Osteocyte (in vitro differentiated cells): ENCODE measurements at regions not wholly inside any gene's neighbourhood (a gene's known extent, or its start where the extent isn't known, plus 50 kb on each side); places are given as distances from the start of the nearest gene placed in this dataset.

Experiments used
- DNase-seq: peaks from one replicate; pipeline ENCODE4 v3.0.0; 2021; ENCODE audit warnings: mixed read lengths; ENCODE audit not compliant: unreplicated experiment; ENCODE audit errors: extremely low spot score
- H3K27ac Mint-ChIP-seq: one replicate; pipeline ENCODE4 v1.8.0; 2021; ENCODE audit warnings: mild to moderate bottlenecking, mixed read lengths; ENCODE audit not compliant: unreplicated experiment
- H3K27me3 Mint-ChIP-seq: one replicate; pipeline ENCODE4 v1.8.0; 2021; ENCODE audit warnings: mixed read lengths; ENCODE audit not compliant: unreplicated experiment
- H3K36me3 Mint-ChIP-seq: one replicate; pipeline ENCODE4 v1.8.0; 2021; ENCODE audit warnings: mixed read lengths; ENCODE audit not compliant: unreplicated experiment
- H3K4me1 Mint-ChIP-seq: one replicate; pipeline ENCODE4 v1.8.0; 2021; ENCODE audit warnings: mixed read lengths; ENCODE audit not compliant: unreplicated experiment
- H3K4me3 Mint-ChIP-seq: one replicate; pipeline ENCODE4 v1.8.0; 2021; ENCODE audit warnings: mild to moderate bottlenecking, moderate library complexity, mixed read lengths; ENCODE audit not compliant: unreplicated experiment
- H3K9me3 Mint-ChIP-seq: one replicate; pipeline ENCODE4 v1.8.0; 2021; ENCODE audit warnings: mixed read lengths; ENCODE audit not compliant: unreplicated experiment
- TF ChIP-seq, protein P1 (sequence below): fragments of 200-600 bp; sonication (generic); IDR thresholded peaks from 2 replicates; pipeline ENCODE4 v1.5.0; 2021; ENCODE audit warnings: antibody characterized with exemption, mild to moderate bottlenecking, moderate library complexity

DNA sequence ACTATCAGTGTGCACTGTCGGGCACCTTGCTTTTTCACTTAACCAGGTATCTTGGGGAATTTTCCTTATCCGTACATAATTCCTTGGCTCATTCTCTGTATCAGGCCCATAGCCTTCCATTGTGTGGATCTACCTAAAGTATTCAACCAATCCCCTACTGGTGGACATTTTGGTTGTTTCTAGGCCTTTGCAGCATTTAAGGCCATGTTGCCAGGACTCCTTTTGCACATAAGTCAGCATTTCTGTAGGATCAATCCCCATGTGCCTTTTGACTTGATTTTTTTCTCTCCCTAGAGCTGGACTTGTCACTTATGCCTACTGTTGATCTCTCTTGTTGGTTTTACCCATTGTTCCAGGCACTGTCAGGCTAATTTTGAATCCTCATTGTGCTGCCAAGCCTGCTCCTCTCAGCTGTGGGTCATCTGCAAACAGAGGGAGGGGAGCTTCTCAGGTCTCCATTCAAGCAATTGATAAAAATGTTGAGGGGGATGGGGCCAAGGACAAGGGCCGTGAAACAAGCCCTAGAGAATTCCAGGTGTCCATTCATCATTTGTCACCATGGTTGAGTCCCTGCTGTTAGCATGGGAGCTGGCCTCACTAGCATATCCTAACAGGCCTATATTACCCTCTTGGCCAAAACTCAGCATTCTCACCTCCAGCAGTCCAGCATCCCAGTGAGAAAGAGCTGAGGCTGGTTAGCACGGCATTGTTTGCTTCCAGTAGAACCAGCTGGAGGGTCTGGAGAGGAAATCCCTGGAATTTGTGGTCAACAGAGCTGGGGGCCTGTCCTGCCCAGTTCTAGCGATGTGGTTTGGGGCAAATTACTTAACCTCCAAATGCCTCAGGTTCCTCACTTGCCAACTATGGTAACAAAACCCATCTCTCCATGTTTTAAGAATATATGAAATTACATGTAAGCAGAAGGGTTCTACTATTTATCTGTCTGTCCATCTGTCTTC lies 178.4 kb downstream of the MRPL14 start:
- TF ChIP-seq, protein P1, sequence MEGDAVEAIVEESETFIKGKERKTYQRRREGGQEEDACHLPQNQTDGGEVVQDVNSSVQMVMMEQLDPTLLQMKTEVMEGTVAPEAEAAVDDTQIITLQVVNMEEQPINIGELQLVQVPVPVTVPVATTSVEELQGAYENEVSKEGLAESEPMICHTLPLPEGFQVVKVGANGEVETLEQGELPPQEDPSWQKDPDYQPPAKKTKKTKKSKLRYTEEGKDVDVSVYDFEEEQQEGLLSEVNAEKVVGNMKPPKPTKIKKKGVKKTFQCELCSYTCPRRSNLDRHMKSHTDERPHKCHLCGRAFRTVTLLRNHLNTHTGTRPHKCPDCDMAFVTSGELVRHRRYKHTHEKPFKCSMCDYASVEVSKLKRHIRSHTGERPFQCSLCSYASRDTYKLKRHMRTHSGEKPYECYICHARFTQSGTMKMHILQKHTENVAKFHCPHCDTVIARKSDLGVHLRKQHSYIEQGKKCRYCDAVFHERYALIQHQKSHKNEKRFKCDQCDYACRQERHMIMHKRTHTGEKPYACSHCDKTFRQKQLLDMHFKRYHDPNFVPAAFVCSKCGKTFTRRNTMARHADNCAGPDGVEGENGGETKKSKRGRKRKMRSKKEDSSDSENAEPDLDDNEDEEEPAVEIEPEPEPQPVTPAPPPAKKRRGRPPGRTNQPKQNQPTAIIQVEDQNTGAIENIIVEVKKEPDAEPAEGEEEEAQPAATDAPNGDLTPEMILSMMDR: no peak
- Mint-ChIP-seq H3K36me3 (no peaks in the 10 kb centered on the region), H3K27ac (no peak overlapping the region), H3K9me3 (peaks cover 16% of the 10 kb centered on the region), H3K27me3 (no peaks in the 10 kb centered on the region), H3K4me3 (no peak overlapping the region), H3K4me1 (peaks cover 10% of the 10 kb centered on the region)
- no peak for DNase-seq

DNA sequence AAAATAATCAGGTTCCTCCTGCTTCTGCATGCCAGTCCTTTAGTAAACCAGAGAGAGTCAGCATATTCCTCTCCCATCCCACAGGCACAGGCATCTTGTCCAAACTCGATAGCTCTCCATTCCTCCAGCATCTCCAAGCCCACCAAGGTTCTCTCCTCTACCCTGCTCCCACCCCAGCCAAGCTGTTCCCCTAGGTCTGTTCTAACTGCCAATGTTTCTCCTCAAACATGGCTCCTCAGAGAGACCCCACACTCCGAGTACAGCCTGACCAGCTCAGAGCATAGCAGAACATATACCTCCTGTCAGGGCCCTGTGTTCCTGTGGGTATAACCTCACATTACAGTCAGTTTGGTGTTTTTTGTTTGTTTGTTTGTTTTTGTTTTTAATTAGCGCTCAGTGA lies 177.8 kb downstream of the VEGFA start:
- Mint-ChIP-seq H3K4me1 (peaks cover 10% of the 10 kb centered on the region), H3K36me3 (no peaks in the 10 kb centered on the region), H3K9me3 (peaks cover 16% of the 10 kb centered on the region), H3K4me3 (no peak overlapping the region), H3K27ac (no peak overlapping the region), H3K27me3 (no peaks in the 10 kb centered on the region)
- no peak for DNase-seq
- TF ChIP-seq, protein P1: no peak

DNA sequence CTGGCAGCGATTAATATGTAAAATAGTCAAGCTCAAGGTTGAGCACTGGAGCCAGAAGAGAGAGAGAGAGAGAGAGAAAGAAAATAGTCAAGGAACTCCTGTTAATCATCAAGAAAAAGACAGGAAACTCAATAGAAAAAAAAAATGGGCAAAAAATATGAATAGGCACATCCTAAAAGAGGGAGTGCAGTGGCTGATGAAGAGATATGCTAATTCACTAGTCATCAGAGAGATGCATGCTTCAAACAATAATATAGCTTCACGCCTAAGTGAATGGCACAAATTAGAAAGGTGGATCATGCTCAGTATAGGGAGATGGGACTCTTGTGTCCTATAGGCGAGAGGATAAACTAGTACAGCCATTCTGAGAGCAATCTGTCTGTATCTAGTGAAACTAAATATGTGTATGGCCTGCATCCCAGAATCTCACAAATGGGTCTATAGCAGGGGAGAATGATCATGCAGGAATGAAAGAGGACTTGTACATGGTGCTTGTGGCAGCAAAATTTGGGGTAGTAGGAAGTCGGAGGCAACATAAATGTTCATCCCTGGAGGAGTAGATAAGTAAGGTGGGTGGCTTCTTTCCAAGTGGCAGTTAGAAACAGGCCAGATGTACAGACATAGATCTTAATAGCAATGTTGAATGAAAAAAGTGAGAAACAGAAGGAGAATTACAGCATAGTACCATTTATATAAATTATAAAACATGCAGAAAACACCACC lies 176.8 kb downstream of the VEGFA start:
- no peak for DNase-seq
- TF ChIP-seq, protein P1: no peak
- H3K27ac Mint-ChIP-seq: no peak overlapping the region
- H3K4me3 Mint-ChIP-seq: no peak overlapping the region
- H3K9me3 Mint-ChIP-seq: peaks cover 16% of the 10 kb centered on the region
- peaks cover 10% of the 10 kb centered on the region for H3K4me1 Mint-ChIP-seq
- H3K27me3 Mint-ChIP-seq: no peaks in the 10 kb centered on the region
- H3K36me3 Mint-ChIP-seq: no peaks in the 10 kb centered on the region

DNA sequence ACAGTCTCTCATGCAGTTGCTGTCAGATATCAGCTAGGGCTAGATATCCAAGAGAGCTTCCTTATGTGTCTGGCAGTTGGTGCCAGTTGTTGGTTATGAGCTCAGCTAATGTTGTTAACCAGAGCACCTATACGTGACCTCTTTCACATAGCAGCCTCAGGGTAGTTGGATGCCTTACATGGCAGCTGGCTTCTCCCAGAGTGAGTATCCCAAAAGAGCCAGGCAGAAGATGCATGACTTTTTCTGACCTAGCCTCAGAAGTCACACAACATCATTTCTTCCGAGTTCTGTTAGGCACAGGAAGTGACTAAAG lies 175.7 kb downstream of the VEGFA start:
- Mint-ChIP-seq H3K4me1 (peaks cover 10% of the 10 kb centered on the region), H3K36me3 (no peaks in the 10 kb centered on the region), H3K27ac (no peak overlapping the region), H3K4me3 (no peak overlapping the region), H3K9me3 (peaks cover 16% of the 10 kb centered on the region), H3K27me3 (no peaks in the 10 kb centered on the region)
- no peak for DNase-seq
- TF ChIP-seq, protein P1: no peak
